Spleen (tissue), 7 donors: ENCODE measurements at regions not wholly inside any gene's neighbourhood (a gene's known extent, or its start where the extent isn't known, plus 50 kb on each side); places are given as distances from the start of the nearest gene placed in this dataset.

Source experiments
- POLR2A ChIP-seq, 3 donors: fragments of 450-650 bp; IDR thresholded peaks; one replicate each; pipeline ENCODE4 v1.5.1; 2017; ENCODE audit warnings: antibody characterized with exemption in 3 of 3, mild to moderate bottlenecking in 1 of 3
- TF ChIP-seq, protein P1 (sequence below), 11 experiments: fragments of 200-600 bp in 7 of 11; fragments of 450-650 bp in 4 of 11; sonication (generic) in 4 of 11; IDR thresholded peaks in 8 of 11; conservative IDR thresholded peaks in 3 of 11; 1 replicate in 7 of 11; 2 replicates in 4 of 11; pipeline versions ENCODE4 v1.4.0 to v1.8.0; 2016 to 2021; ENCODE audit warnings: antibody characterized with exemption in 11 of 11, inconsistent platforms in 4 of 11, mild to moderate bottlenecking in 1 of 11
- donor health status: DM: no; HTN: no; CAD: no; lungs with moderate emphysema.
- donor health status: DM: no; HTN: no; CAD: no.
- donor health status: DM: no; HTN: no; CAD: no.

DNA sequence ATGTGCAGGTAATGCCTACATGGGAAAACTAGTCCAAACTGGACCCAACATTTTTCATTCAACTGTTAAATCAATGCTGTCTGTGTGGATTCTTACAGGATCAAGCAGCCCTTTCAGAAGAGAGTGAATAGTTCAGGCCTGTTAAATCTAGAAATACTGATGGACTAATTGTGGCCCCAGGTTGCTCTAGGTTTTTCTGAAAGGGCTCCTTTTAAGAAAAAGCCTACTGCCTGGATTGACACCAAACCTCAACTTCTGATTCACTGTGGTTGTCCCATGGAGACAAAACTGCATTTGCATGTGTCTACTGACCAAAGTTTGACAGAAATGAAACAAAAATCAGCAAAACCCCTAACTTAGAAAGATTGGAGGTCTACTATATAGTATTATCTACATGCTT lies 437.0 kb downstream of the KLF12 start:
- TF ChIP-seq, protein P1, sequence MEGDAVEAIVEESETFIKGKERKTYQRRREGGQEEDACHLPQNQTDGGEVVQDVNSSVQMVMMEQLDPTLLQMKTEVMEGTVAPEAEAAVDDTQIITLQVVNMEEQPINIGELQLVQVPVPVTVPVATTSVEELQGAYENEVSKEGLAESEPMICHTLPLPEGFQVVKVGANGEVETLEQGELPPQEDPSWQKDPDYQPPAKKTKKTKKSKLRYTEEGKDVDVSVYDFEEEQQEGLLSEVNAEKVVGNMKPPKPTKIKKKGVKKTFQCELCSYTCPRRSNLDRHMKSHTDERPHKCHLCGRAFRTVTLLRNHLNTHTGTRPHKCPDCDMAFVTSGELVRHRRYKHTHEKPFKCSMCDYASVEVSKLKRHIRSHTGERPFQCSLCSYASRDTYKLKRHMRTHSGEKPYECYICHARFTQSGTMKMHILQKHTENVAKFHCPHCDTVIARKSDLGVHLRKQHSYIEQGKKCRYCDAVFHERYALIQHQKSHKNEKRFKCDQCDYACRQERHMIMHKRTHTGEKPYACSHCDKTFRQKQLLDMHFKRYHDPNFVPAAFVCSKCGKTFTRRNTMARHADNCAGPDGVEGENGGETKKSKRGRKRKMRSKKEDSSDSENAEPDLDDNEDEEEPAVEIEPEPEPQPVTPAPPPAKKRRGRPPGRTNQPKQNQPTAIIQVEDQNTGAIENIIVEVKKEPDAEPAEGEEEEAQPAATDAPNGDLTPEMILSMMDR (IDR thresholded peaks at IDR 0.05 in 8 of 11, conservative IDR thresholded peaks at IDR 0.05 in 3 of 11), result no peak
- TF ChIP-seq POLR2A (IDR thresholded peaks at IDR 0.05), result no peak
